Thyroid gland (tissue), 4 donors: ENCODE measurements at regions not wholly inside any gene's neighbourhood (a gene's known extent, or its start where the extent isn't known, plus 50 kb on each side); places are given as distances from the start of the nearest gene placed in this dataset.

Experiments used
- DNase-seq, 2 donors: peaks; one replicate each; pipeline ENCODE4 v3.0.0-alpha.2; 2019
- H3K27ac ChIP-seq, 3 donors: fragments of 200-600 bp; sonication (generic); 1 replicate in 2 of 3; 2 replicates in 1 of 3; pipeline ENCODE4 v1.5.1; 2016 to 2019; ENCODE audit warnings: mild to moderate bottlenecking in 1 of 3, moderate library complexity in 1 of 3
- H3K27me3 ChIP-seq: fragments of 200-600 bp; sonication (generic); one replicate; pipeline ENCODE4 v1.5.1; 2019
- H3K36me3 ChIP-seq, 2 donors: fragments of 200-600 bp; sonication (generic); one replicate each; pipeline ENCODE4 v1.5.1; 2016 to 2019
- H3K4me1 ChIP-seq, 2 donors: fragments of 200-600 bp; sonication (generic); one replicate each; pipeline ENCODE4 v1.5.1; 2017 to 2019
- H3K4me3 ChIP-seq, 3 donors: fragments of 200-600 bp; sonication (generic); replicated peaks in 1 of 3; 1 replicate in 2 of 3; 2 replicates in 1 of 3; pipeline ENCODE4 v1.5.1; 2016; ENCODE audit warnings: mild to moderate bottlenecking in 1 of 3
- H3K9me3 ChIP-seq: fragments of 200-600 bp; sonication (generic); one replicate; pipeline ENCODE4 v1.5.1; 2017
- POLR2A ChIP-seq, 2 donors: fragments of 450-650 bp; IDR thresholded peaks; one replicate each; pipeline ENCODE4 v1.6.1; 2017; ENCODE audit warnings: antibody characterized with exemption in 2 of 2, mild to moderate bottlenecking in 2 of 2, moderate library complexity in 1 of 2
- WGBS, 2 donors: methylation state at CpG; one replicate each; pipeline ENCODE4 v1.1.5; 2017; 5-methylcytosine and 5-hydroxymethylcytosine counted together
- intact Hi-C: fragments of 100-400 bp; cut with DNase I; formaldehyde crosslinking; loops from one replicate; pipeline ENCODE4 v1.15.1; 2023
- TF ChIP-seq, protein P1 (sequence below), 6 experiments: fragments of 200-600 bp in 3 of 6; fragments of 450-650 bp in 3 of 6; sonication (generic) in 3 of 6; IDR thresholded peaks; one replicate each; pipeline ENCODE4 v1.5.1; 2016 to 2019; ENCODE audit warnings: antibody characterized with exemption in 6 of 6, mild to moderate bottlenecking in 2 of 6, inconsistent platforms in 1 of 6, moderate library complexity in 1 of 6

DNA sequence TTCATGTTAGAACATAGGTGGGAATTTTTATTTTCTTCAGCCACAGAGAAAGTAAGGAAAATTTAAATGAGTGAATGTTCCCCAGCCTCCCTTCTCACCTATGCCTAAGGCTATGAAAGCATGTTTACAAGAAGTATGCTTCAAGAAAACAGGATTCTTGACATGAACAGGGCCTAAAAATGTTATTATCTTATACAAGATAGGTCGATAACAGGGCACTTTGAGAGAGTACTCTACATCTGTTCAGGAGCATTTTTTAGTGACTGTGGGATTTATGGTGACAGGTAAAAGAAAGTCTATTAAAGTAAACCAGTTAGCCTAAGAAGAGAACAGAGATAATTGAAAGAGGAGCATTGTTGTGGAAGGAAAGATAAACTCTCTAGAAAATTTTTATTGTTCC is 222.9 kb upstream of the DAAM1 start:
- Histone ChIP-seq H3K4me1 (no peaks in the 10 kb centered on the region), H3K36me3 (no peaks in the 10 kb centered on the region), H3K4me3 (no peak overlapping the region), H3K9me3 (no peaks in the 10 kb centered on the region), H3K27me3 (no peaks in the 10 kb centered on the region), H3K27ac (no peak overlapping the region)
- DNase-seq, result no peak
- WGBS, 2 donors, result 80 to 91% methylated on average over 1 of the region's 1 CpG
- TF ChIP-seq, protein P1, sequence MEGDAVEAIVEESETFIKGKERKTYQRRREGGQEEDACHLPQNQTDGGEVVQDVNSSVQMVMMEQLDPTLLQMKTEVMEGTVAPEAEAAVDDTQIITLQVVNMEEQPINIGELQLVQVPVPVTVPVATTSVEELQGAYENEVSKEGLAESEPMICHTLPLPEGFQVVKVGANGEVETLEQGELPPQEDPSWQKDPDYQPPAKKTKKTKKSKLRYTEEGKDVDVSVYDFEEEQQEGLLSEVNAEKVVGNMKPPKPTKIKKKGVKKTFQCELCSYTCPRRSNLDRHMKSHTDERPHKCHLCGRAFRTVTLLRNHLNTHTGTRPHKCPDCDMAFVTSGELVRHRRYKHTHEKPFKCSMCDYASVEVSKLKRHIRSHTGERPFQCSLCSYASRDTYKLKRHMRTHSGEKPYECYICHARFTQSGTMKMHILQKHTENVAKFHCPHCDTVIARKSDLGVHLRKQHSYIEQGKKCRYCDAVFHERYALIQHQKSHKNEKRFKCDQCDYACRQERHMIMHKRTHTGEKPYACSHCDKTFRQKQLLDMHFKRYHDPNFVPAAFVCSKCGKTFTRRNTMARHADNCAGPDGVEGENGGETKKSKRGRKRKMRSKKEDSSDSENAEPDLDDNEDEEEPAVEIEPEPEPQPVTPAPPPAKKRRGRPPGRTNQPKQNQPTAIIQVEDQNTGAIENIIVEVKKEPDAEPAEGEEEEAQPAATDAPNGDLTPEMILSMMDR (IDR thresholded peaks at IDR 0.05), result no peak
- no peak for TF ChIP-seq POLR2A (IDR thresholded peaks at IDR 0.05)
- intact Hi-C loops, result no loop called here

GRCh38 chr14:58966997-58967396 is 221.5 kb upstream of the DAAM1 start:
- no peak for DNase-seq
- 79 to 88% methylated on average over 4 of the region's 4 CpGs for WGBS, 2 donors
- no peak for TF ChIP-seq POLR2A (IDR thresholded peaks at IDR 0.05)
- TF ChIP-seq, protein P1 (IDR thresholded peaks at IDR 0.05), result no peak
- H3K4me3 ChIP-seq, result no peak overlapping the region
- H3K9me3 ChIP-seq, result no peaks in the 10 kb centered on the region
- no peaks in the 10 kb centered on the region for H3K27me3 ChIP-seq
- H3K36me3 ChIP-seq, result no peaks in the 10 kb centered on the region
- H3K4me1 ChIP-seq, result no peaks in the 10 kb centered on the region
- intact Hi-C loops, result no loop called here
- no peak overlapping the region for H3K27ac ChIP-seq

- H3K4me3 ChIP-seq, result no peak overlapping the region
- no peaks in the 10 kb centered on the region for H3K9me3 ChIP-seq
- no peak for DNase-seq
- no peaks in the 10 kb centered on the region for H3K27me3 ChIP-seq
- intact Hi-C loops, result no loop called here
- TF ChIP-seq POLR2A (IDR thresholded peaks at IDR 0.05), result no peak
- TF ChIP-seq, protein P1 (IDR thresholded peaks at IDR 0.05), result no peak
- no peaks in the 10 kb centered on the region for H3K4me1 ChIP-seq
- H3K27ac ChIP-seq, result no peak overlapping the region
- 71 to 80% methylated on average over 9 to 10 of the region's 10 CpGs for WGBS, 2 donors
- H3K36me3 ChIP-seq, result no peaks in the 10 kb centered on the region
Measured at GRCh38 chr14:58969951-58970751, 218.3 kb upstream of the DAAM1 start.

GRCh38 chr14:58972233-58973017 is 216.0 kb upstream of the DAAM1 start:
- TF ChIP-seq, protein P1 (IDR thresholded peaks at IDR 0.05), result no peak
- no peak for TF ChIP-seq POLR2A (IDR thresholded peaks at IDR 0.05)
- WGBS, 2 donors, result 67 to 83% methylated on average over 7 of the region's 7 CpGs
- no peaks in the 10 kb centered on the region for H3K9me3 ChIP-seq
- H3K27me3 ChIP-seq, result no peaks in the 10 kb centered on the region
- no peak for DNase-seq
- H3K4me1 ChIP-seq, result no peaks in the 10 kb centered on the region
- H3K36me3 ChIP-seq, result no peaks in the 10 kb centered on the region
- no peak overlapping the region for H3K27ac ChIP-seq
- intact Hi-C loops, result no loop called here
- no peak overlapping the region for H3K4me3 ChIP-seq

DNA sequence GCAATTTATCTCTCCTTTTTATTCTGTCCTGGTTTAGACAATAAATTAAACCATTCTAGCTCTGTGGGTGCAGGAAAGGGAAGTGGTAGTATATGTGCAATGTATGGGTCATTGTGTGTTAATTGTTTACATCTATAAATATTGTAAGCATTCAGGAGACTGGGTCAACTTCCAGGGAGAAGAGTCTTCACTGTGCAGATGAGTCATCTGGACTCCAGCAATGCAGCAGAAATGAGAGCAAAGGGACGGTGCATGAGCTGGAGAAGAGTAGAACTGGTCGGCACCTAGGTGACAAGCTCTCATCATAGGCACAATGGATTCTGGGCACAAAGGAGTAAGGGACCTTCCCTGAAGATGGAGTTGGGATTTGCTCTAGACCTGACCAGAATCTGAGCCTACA is 211.1 kb upstream of the DAAM1 start:
- H3K36me3 ChIP-seq, result no peaks in the 10 kb centered on the region
- H3K4me3 ChIP-seq, result no peak overlapping the region
- WGBS, 2 donors, result 87 to 89% methylated on average over 2 of the region's 2 CpGs
- TF ChIP-seq, protein P1 (IDR thresholded peaks at IDR 0.05), result no peak
- no peak for TF ChIP-seq POLR2A (IDR thresholded peaks at IDR 0.05)
- H3K27ac ChIP-seq, result no peak overlapping the region
- DNase-seq, result no peak
- H3K4me1 ChIP-seq, result no peaks in the 10 kb centered on the region
- intact Hi-C loops, result no loop called here
- no peaks in the 10 kb centered on the region for H3K27me3 ChIP-seq
- no peaks in the 10 kb centered on the region for H3K9me3 ChIP-seq
